Upper lobe of left lung (tissue), 6 donors: ENCODE measurements at regions not wholly inside any gene's neighbourhood (a gene's known extent, or its start where the extent isn't known, plus 50 kb on each side); places are given as distances from the start of the nearest gene placed in this dataset.

ENCODE experiments used
- ATAC-seq, 2 donors: fragments of 200-7000 bp; cut with Tn5 transposase; one replicate each; pipeline ENCODE4 v1.9.1; 2022; ENCODE audit warnings: mild to moderate bottlenecking in 2 of 2, moderate library complexity in 2 of 2; ENCODE audit not compliant: low FRiP score in 2 of 2
- DNase-seq, 2 donors: peaks; one replicate each; pipeline ENCODE4 v3.0.0-alpha.2; 2019 to 2020
- H3K27ac ChIP-seq, 4 donors: fragments of 200-600 bp; sonication (generic); one replicate each; pipeline ENCODE4 v1.5.1; 2016 to 2019
- H3K27me3 ChIP-seq, 4 donors: fragments of 200-600 bp; sonication (generic); one replicate each; pipeline ENCODE4 v1.5.1; 2017 to 2019
- H3K36me3 ChIP-seq, 4 donors: fragments of 200-600 bp; sonication (generic); one replicate each; pipeline ENCODE4 v1.5.1; 2016 to 2019
- H3K4me1 ChIP-seq, 4 donors: fragments of 200-600 bp; sonication (generic); one replicate each; pipeline ENCODE4 v1.5.1; 2018 to 2019
- H3K4me3 ChIP-seq, 4 donors: fragments of 200-600 bp; sonication (generic); one replicate each; pipeline ENCODE4 v1.5.1; 2017 to 2019; ENCODE audit warnings: mild to moderate bottlenecking in 2 of 4, moderate library complexity in 1 of 4
- H3K9me3 ChIP-seq, 4 donors: fragments of 200-600 bp; sonication (generic); one replicate each; pipeline ENCODE4 v1.5.1; 2018 to 2019
- EP300 ChIP-seq, 4 donors: sonication (generic); formaldehyde crosslinking; IDR thresholded peaks; one replicate each; pipeline ENCODE4 v1.5.1; 2017; ENCODE audit warnings: antibody characterized with exemption in 4 of 4, control low read depth in 2 of 4
- POLR2A ChIP-seq, 4 donors: fragments of 450-650 bp; IDR thresholded peaks; one replicate each; pipeline ENCODE4 v1.5.1; 2016 to 2017; ENCODE audit warnings: antibody characterized with exemption in 4 of 4, mild to moderate bottlenecking in 2 of 4
- POLR2AphosphoS5 ChIP-seq, 2 donors: sonication (generic); formaldehyde crosslinking; IDR thresholded peaks; one replicate each; pipeline ENCODE4 v1.5.1; 2017; ENCODE audit warnings: antibody characterized with exemption in 2 of 2
- WGBS, 2 donors: methylation state at CpG; one replicate each; pipeline ENCODE4 v1.1.5; 2017 to 2018; 5-methylcytosine and 5-hydroxymethylcytosine counted together
- TF ChIP-seq, protein P1 (sequence below), 6 experiments: fragments of 450-650 bp in 4 of 6; fragments of 200-600 bp in 2 of 6; sonication (generic) in 2 of 6; IDR thresholded peaks; one replicate each; pipeline ENCODE4 v1.5.1; 2016 to 2019; ENCODE audit warnings: antibody characterized with exemption in 6 of 6
- donor health status: DM: no; HTN: no; CAD: no; lungs with moderate emphysema.
- donor health status: DM: no; HTN: yes; CAD: no; lungs with severe emphysema.

- ATAC-seq (no peak), DNase-seq (peak; percentile 15 to 72)
- H3K4me3 ChIP-seq, result no peak overlapping the region
- no peak overlapping the region for H3K27ac ChIP-seq
- H3K27me3 ChIP-seq, result no peaks in the 10 kb centered on the region
- no peaks in the 10 kb centered on the region for H3K9me3 ChIP-seq
- no peaks in the 10 kb centered on the region for H3K4me1 ChIP-seq
- TF ChIP-seq POLR2AphosphoS5 (IDR thresholded peaks at IDR 0.05) (no peak), EP300 (IDR thresholded peaks at IDR 0.05) (no peak), POLR2A (IDR thresholded peaks at IDR 0.05) (no peak)
- TF ChIP-seq, protein P1, sequence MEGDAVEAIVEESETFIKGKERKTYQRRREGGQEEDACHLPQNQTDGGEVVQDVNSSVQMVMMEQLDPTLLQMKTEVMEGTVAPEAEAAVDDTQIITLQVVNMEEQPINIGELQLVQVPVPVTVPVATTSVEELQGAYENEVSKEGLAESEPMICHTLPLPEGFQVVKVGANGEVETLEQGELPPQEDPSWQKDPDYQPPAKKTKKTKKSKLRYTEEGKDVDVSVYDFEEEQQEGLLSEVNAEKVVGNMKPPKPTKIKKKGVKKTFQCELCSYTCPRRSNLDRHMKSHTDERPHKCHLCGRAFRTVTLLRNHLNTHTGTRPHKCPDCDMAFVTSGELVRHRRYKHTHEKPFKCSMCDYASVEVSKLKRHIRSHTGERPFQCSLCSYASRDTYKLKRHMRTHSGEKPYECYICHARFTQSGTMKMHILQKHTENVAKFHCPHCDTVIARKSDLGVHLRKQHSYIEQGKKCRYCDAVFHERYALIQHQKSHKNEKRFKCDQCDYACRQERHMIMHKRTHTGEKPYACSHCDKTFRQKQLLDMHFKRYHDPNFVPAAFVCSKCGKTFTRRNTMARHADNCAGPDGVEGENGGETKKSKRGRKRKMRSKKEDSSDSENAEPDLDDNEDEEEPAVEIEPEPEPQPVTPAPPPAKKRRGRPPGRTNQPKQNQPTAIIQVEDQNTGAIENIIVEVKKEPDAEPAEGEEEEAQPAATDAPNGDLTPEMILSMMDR (IDR thresholded peaks at IDR 0.05), result no peak
- 90 to 91% methylated on average over 36 to 39 of the region's 39 CpGs for WGBS, 2 donors
- no peaks in the 10 kb centered on the region for H3K36me3 ChIP-seq
These were observed 51.8 kb upstream of the PPP2R2D start for GRCh38 chr10:131848741-131849590.

DNA sequence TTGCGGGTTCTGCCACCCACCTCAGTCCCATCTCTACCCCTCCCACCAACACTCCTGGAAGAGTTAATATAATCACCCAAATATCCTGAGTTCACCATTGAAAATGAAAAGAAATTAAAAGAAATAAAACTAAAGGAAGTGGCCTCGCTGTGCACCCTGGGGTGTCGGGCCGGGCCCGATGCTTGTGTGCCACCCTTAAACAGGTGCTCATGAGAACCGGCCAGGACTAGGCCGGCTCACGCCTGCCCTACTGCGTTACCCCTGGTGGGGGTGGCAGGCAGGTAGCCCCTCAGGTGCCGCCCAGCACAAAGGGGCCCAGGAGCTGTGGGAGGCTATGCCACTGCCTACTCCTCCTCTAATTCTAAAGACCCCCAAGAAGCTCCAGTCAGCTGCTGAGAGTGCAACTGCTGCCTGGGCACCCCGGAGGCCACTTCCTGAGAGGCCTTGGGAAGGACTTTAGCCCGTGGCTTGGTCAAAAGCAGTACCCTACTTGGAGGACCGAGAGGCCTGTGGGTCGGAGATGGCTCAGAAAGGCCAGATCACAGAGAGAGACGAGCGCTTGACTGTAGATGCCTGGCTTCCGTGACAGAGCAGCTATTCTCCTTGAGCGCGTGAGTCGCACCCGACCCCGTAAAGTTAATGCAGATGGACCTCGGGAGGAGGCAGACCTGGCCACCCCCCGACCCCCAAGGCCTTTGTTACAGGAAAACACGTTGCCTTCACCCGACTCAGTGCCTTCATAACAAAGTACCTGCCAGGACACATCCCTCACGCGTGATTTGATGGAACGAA, 51.0 kb upstream of the PPP2R2D start:
- Histone ChIP-seq H3K4me3 (no peak overlapping the region), H3K9me3 (no peaks in the 10 kb centered on the region), H3K27me3 (no peaks in the 10 kb centered on the region), H3K4me1 (no peaks in the 10 kb centered on the region), H3K36me3 (no peaks in the 10 kb centered on the region), H3K27ac (no peak overlapping the region)
- ATAC-seq (no peak), DNase-seq (peak; percentile 16 to 67)
- WGBS, 2 donors, result 87 to 89% methylated on average over 24 to 29 of the region's 29 CpGs
- no peak for TF ChIP-seq POLR2A (IDR thresholded peaks at IDR 0.05)
- no peak for TF ChIP-seq EP300 (IDR thresholded peaks at IDR 0.05)
- no peak for TF ChIP-seq POLR2AphosphoS5 (IDR thresholded peaks at IDR 0.05)
- TF ChIP-seq, protein P1 (IDR thresholded peaks at IDR 0.05), result no peak

GRCh38 chr10:131850383-131850870, 50.4 kb upstream of the PPP2R2D start:
- Histone ChIP-seq H3K4me3 (no peak overlapping the region), H3K36me3 (no peaks in the 10 kb centered on the region), H3K27me3 (no peaks in the 10 kb centered on the region), H3K4me1 (no peaks in the 10 kb centered on the region), H3K27ac (no peak overlapping the region), H3K9me3 (no peaks in the 10 kb centered on the region)
- ATAC-seq (no peak), DNase-seq (no peak)
- TF ChIP-seq, protein P1 (IDR thresholded peaks at IDR 0.05), result no peak
- TF ChIP-seq POLR2AphosphoS5 (IDR thresholded peaks at IDR 0.05), result no peak
- no peak for TF ChIP-seq POLR2A (IDR thresholded peaks at IDR 0.05)
- TF ChIP-seq EP300 (IDR thresholded peaks at IDR 0.05), result no peak
- 75 to 87% methylated on average over 6 of the region's 6 CpGs for WGBS, 2 donors
